ENCODE measurements at regions not wholly inside any gene's neighbourhood (a gene's known extent, or its start where the extent isn't known, plus 50 kb on each side); places are given as distances from the start of the nearest gene placed in this dataset.

- DNase-seq (ENCODE audit: low spot score): no peak
Observed at GRCh38 chr4:61027939-61028338, 172.2 kb upstream of the ADGRL3 start.

- no peak for DNase-seq (ENCODE audit: low spot score)
Observed at GRCh38 chr4:61036071-61036684, 163.9 kb upstream of the ADGRL3 start.

GRCh38 chr4:61041527-61041926, 158.6 kb upstream of the ADGRL3 start:
- DNase-seq (ENCODE audit: low spot score): no peak

GRCh38 chr4:61044837-61045236, 155.3 kb upstream of the ADGRL3 start:
- no peak for DNase-seq (ENCODE audit: low spot score)

- DNase-seq (ENCODE audit: low spot score): no peak
Observed at GRCh38 chr4:61049018-61049417, 151.1 kb upstream of the ADGRL3 start.

- DNase-seq (ENCODE audit: low spot score): no peak
Observed at GRCh38 chr4:61067381-61067780, 132.7 kb upstream of the ADGRL3 start.

GRCh38 chr4:61068060-61068459, 132.1 kb upstream of the ADGRL3 start:
- DNase-seq (ENCODE audit: low spot score): no peak

- no peak for DNase-seq (ENCODE audit: low spot score)
Observed at GRCh38 chr4:61068745-61069144, 131.4 kb upstream of the ADGRL3 start.

GRCh38 chr4:61070269-61070668, 129.9 kb upstream of the ADGRL3 start:
- no peak for DNase-seq (ENCODE audit: low spot score)

GRCh38 chr4:61079427-61079826, 120.7 kb upstream of the ADGRL3 start:
- no peak for DNase-seq (ENCODE audit: low spot score)

- DNase-seq (ENCODE audit: low spot score): no peak
Observed at GRCh38 chr4:61079976-61080375, 120.2 kb upstream of the ADGRL3 start.

- no peak for DNase-seq (ENCODE audit: low spot score)
Observed at GRCh38 chr4:61085534-61085933, 114.6 kb upstream of the ADGRL3 start.

GRCh38 chr4:61086357-61086756, 113.8 kb upstream of the ADGRL3 start:
- DNase-seq (ENCODE audit: low spot score): no peak

- DNase-seq (ENCODE audit: low spot score): no peak
Observed at GRCh38 chr4:61086979-61087378, 113.1 kb upstream of the ADGRL3 start.

GRCh38 chr4:61094854-61095598, 105.1 kb upstream of the ADGRL3 start:
- DNase-seq (ENCODE audit: low spot score): no peak

- no peak for DNase-seq (ENCODE audit: low spot score)
Observed at GRCh38 chr4:61128682-61129081, 71.4 kb upstream of the ADGRL3 start.

- DNase-seq (ENCODE audit: low spot score): no peak
Observed at GRCh38 chr4:61129971-61130370, 70.2 kb upstream of the ADGRL3 start.

- DNase-seq (ENCODE audit: low spot score): no peak
Observed at GRCh38 chr4:61143461-61143860, 56.7 kb upstream of the ADGRL3 start.

- no peak for DNase-seq (ENCODE audit: low spot score)
Observed at GRCh38 chr4:61149278-61149677, 50.8 kb upstream of the ADGRL3 start.
